ENCODE measurements at regions not wholly inside any gene's neighbourhood (a gene's known extent, or its start where the extent isn't known, plus 50 kb on each side); places are given as distances from the start of the nearest gene placed in this dataset.

GRCh38 chr13:67776151-67776550 is 546.0 kb upstream of the PCDH9 start:
- no peak for TF ChIP-seq CTCF (IDR thresholded peaks at IDR 0.05; ENCODE audit: insufficient read depth, low read depth, low read length)
- TF ChIP-seq EZH2 (IDR thresholded peaks at IDR 0.05; ENCODE audit: insufficient read depth, low read length): no peak
